Activated CD4-positive, alpha-beta T cell treated with anti-CD3 and anti-CD28 coated beads for 36 hours (primary cell): ENCODE measurements at regions not wholly inside any gene's neighbourhood (a gene's known extent, or its start where the extent isn't known, plus 50 kb on each side); places are given as distances from the start of the nearest gene placed in this dataset.

Experiments
- ATAC-seq: fragments of 200-7000 bp; cut with Tn5 transposase; one replicate; pipeline ENCODE4 v1.10.0; 2021; ENCODE audit warnings: mild to moderate bottlenecking, moderate library complexity
- CTCF ChIA-PET: fragments of 350-600 bp; sonication (Branson Sonifier 250); formaldehyde crosslinking; loops from one replicate; lab custom pipeline; 2021; ENCODE audit warnings: antibody characterized with exemption; lab: Charles Lee
- POLR2A ChIA-PET: fragments of 350-600 bp; sonication (Branson Sonifier 250); formaldehyde crosslinking; loops from one replicate; lab custom pipeline; 2021; ENCODE audit warnings: antibody characterized with exemption, inconsistent platforms; lab: Charles Lee
- DNase-seq: peaks from one replicate; pipeline ENCODE4 v3.0.0-alpha.2; 2020
- H3K27ac Mint-ChIP-seq: one replicate; pipeline ENCODE4 v1.8.0; 2021; ENCODE audit warnings: mixed read lengths
- H3K27me3 Mint-ChIP-seq: one replicate; pipeline ENCODE4 v1.8.0; 2021; ENCODE audit warnings: mixed read lengths
- H3K36me3 Mint-ChIP-seq: one replicate; pipeline ENCODE4 v1.8.0; 2021; ENCODE audit warnings: low read depth, mixed read lengths
- H3K4me1 Mint-ChIP-seq: one replicate; pipeline ENCODE4 v1.8.0; 2021; ENCODE audit warnings: mixed read lengths
- H3K4me3 Mint-ChIP-seq: one replicate; pipeline ENCODE4 v1.8.0; 2021; ENCODE audit warnings: mild to moderate bottlenecking, moderate library complexity, mixed read lengths
- H3K9me3 Mint-ChIP-seq: one replicate; pipeline ENCODE4 v1.8.0; 2021; ENCODE audit warnings: low read depth, mixed read lengths
- intact Hi-C, 2 experiments: fragments of 100-400 bp; cut with DNase I in 1 of 2; cut with micrococcal nuclease in 1 of 2; formaldehyde crosslinking; loops; one replicate each; pipeline versions ENCODE4 v1.14.2 to v1.15.1; 2022 to 2024; cut with DNase I, micrococcal nuclease

GRCh38 chr1:17890056-17890814 lies 135.1 kb downstream of the ACTL8 start:
- Mint-ChIP-seq H3K4me1 (no peaks in the 10 kb centered on the region), H3K4me3 (no peak overlapping the region), H3K27me3 (peaks cover 3% of the 10 kb centered on the region), H3K36me3 (no peaks in the 10 kb centered on the region), H3K9me3 (no peaks in the 10 kb centered on the region), H3K27ac (no peak overlapping the region)
- no peak for ATAC-seq
- DNase-seq = no peak
- ChIA-PET CTCF (no interaction called here), POLR2A (no interaction called here)
- intact Hi-C loops = no loop called here

- intact Hi-C loops = no loop called here
- Mint-ChIP-seq H3K4me3 (no peak overlapping the region), H3K36me3 (no peaks in the 10 kb centered on the region), H3K4me1 (no peaks in the 10 kb centered on the region), H3K27me3 (peaks cover 3% of the 10 kb centered on the region), H3K27ac (no peak overlapping the region), H3K9me3 (no peaks in the 10 kb centered on the region)
- CTCF ChIA-PET = interaction anchor here (0.9 kb wide), 1 partner anchor 16 kb away, joined by 3 read pairs; no protein-coding TSS in a partner anchor
- POLR2A ChIA-PET = no interaction called here
- DNase-seq = no peak
- ATAC-seq = no peak
Observed at GRCh38 chr1:17890815-17891191, 135.7 kb downstream of the ACTL8 start.

GRCh38 chr1:17891205-17892110 lies 136.3 kb downstream of the ACTL8 start:
- ChIA-PET CTCF (interaction anchor here (0.9 kb wide), 1 partner anchor 17 kb away, joined by 3 read pairs; no protein-coding TSS in a partner anchor), POLR2A (no interaction called here)
- no peak for ATAC-seq
- H3K4me3 Mint-ChIP-seq = no peak overlapping the region
- H3K4me1 Mint-ChIP-seq = no peaks in the 10 kb centered on the region
- intact Hi-C loops = no loop called here
- DNase-seq = no peak
- H3K27ac Mint-ChIP-seq = no peak overlapping the region
- no peaks in the 10 kb centered on the region for H3K36me3 Mint-ChIP-seq
- H3K9me3 Mint-ChIP-seq = no peaks in the 10 kb centered on the region
- H3K27me3 Mint-ChIP-seq = peaks cover 6% of the 10 kb centered on the region

GRCh38 chr1:17892225-17892624 lies 137.1 kb downstream of the ACTL8 start:
- Mint-ChIP-seq H3K27me3 (peaks cover 7% of the 10 kb centered on the region), H3K9me3 (no peaks in the 10 kb centered on the region), H3K36me3 (no peaks in the 10 kb centered on the region), H3K4me1 (no peaks in the 10 kb centered on the region), H3K4me3 (no peak overlapping the region), H3K27ac (no peak overlapping the region)
- intact Hi-C loops = no loop called here
- CTCF ChIA-PET = no interaction called here
- no peak for ATAC-seq
- POLR2A ChIA-PET = no interaction called here
- DNase-seq = no peak

GRCh38 chr1:17892851-17893250 lies 137.7 kb downstream of the ACTL8 start:
- no peaks in the 10 kb centered on the region for H3K36me3 Mint-ChIP-seq
- POLR2A ChIA-PET = no interaction called here
- H3K27ac Mint-ChIP-seq = no peak overlapping the region
- CTCF ChIA-PET = no interaction called here
- H3K27me3 Mint-ChIP-seq = peaks cover 11% of the 10 kb centered on the region
- H3K4me1 Mint-ChIP-seq = no peaks in the 10 kb centered on the region
- intact Hi-C loops = no loop called here
- DNase-seq = no peak
- no peak for ATAC-seq
- H3K9me3 Mint-ChIP-seq = no peaks in the 10 kb centered on the region
- H3K4me3 Mint-ChIP-seq = no peak overlapping the region

- no peak overlapping the region for H3K27ac Mint-ChIP-seq
- CTCF ChIA-PET = no interaction called here
- H3K9me3 Mint-ChIP-seq = no peaks in the 10 kb centered on the region
- no peaks in the 10 kb centered on the region for H3K36me3 Mint-ChIP-seq
- ATAC-seq (no peak), DNase-seq (no peak)
- POLR2A ChIA-PET = no interaction called here
- H3K4me1 Mint-ChIP-seq = no peaks in the 10 kb centered on the region
- peaks cover 16% of the 10 kb centered on the region for H3K27me3 Mint-ChIP-seq
- intact Hi-C loops = no loop called here
- H3K4me3 Mint-ChIP-seq = no peak overlapping the region
Observed at GRCh38 chr1:17893891-17894631, 138.9 kb downstream of the ACTL8 start.

- DNase-seq (no peak), ATAC-seq (no peak)
- Mint-ChIP-seq H3K27me3 (peaks cover 14% of the 10 kb centered on the region), H3K4me3 (no peak overlapping the region), H3K4me1 (no peaks in the 10 kb centered on the region), H3K9me3 (no peaks in the 10 kb centered on the region), H3K27ac (no peak overlapping the region), H3K36me3 (no peaks in the 10 kb centered on the region)
- ChIA-PET POLR2A (no interaction called here), CTCF (no interaction called here)
- intact Hi-C loops = no loop called here
Observed at GRCh38 chr1:17895401-17895800, 140.3 kb downstream of the ACTL8 start.

- Mint-ChIP-seq H3K4me1 (no peaks in the 10 kb centered on the region), H3K27me3 (peaks cover 15% of the 10 kb centered on the region), H3K9me3 (no peaks in the 10 kb centered on the region), H3K36me3 (no peaks in the 10 kb centered on the region), H3K27ac (no peak overlapping the region), H3K4me3 (no peak overlapping the region)
- CTCF ChIA-PET = no interaction called here
- DNase-seq (no peak), ATAC-seq (no peak)
- intact Hi-C loops = no loop called here
- POLR2A ChIA-PET = no interaction called here
Observed at GRCh38 chr1:17895986-17896385, 140.9 kb downstream of the ACTL8 start.

- Mint-ChIP-seq H3K27ac (no peak overlapping the region), H3K36me3 (no peaks in the 10 kb centered on the region), H3K27me3 (peaks cover 25% of the 10 kb centered on the region), H3K9me3 (no peaks in the 10 kb centered on the region), H3K4me3 (no peak overlapping the region), H3K4me1 (no peaks in the 10 kb centered on the region)
- no peak for ATAC-seq
- ChIA-PET POLR2A (no interaction called here), CTCF (no interaction called here)
- intact Hi-C loops = no loop called here
- no peak for DNase-seq
Observed at GRCh38 chr1:17903386-17903785, 148.3 kb downstream of the ACTL8 start.

GRCh38 chr1:17904290-17904689 lies 149.2 kb downstream of the ACTL8 start:
- Mint-ChIP-seq H3K27ac (no peak overlapping the region), H3K9me3 (no peaks in the 10 kb centered on the region), H3K27me3 (peaks cover 27% of the 10 kb centered on the region), H3K4me1 (no peaks in the 10 kb centered on the region), H3K36me3 (no peaks in the 10 kb centered on the region), H3K4me3 (no peak overlapping the region)
- DNase-seq = no peak
- POLR2A ChIA-PET = no interaction called here
- no peak for ATAC-seq
- intact Hi-C loops = no loop called here
- CTCF ChIA-PET = no interaction called here

GRCh38 chr1:17907999-17908398 lies 152.9 kb downstream of the ACTL8 start:
- no peaks in the 10 kb centered on the region for H3K4me1 Mint-ChIP-seq
- DNase-seq = no peak
- H3K4me3 Mint-ChIP-seq = no peak overlapping the region
- no peaks in the 10 kb centered on the region for H3K9me3 Mint-ChIP-seq
- intact Hi-C loops = no loop called here
- H3K27ac Mint-ChIP-seq = no peak overlapping the region
- CTCF ChIA-PET = no interaction called here
- ATAC-seq = no peak
- peaks cover 31% of the 10 kb centered on the region for H3K27me3 Mint-ChIP-seq
- POLR2A ChIA-PET = no interaction called here
- no peaks in the 10 kb centered on the region for H3K36me3 Mint-ChIP-seq
